Thyroid gland (tissue), 4 donors: ENCODE measurements at regions not wholly inside any gene's neighbourhood (a gene's known extent, or its start where the extent isn't known, plus 50 kb on each side); places are given as distances from the start of the nearest gene placed in this dataset.
A peak's percentile ranks its signal among the peaks of the same experiment; 100 is the strongest.

Experiments used
- DNase-seq, 2 donors: peaks; one replicate each; pipeline ENCODE4 v3.0.0-alpha.2; 2019
- H3K27ac ChIP-seq, 3 donors: fragments of 200-600 bp; sonication (generic); 1 replicate in 2 of 3; 2 replicates in 1 of 3; pipeline ENCODE4 v1.5.1; 2016 to 2019; ENCODE audit warnings: mild to moderate bottlenecking in 1 of 3, moderate library complexity in 1 of 3
- H3K27me3 ChIP-seq: fragments of 200-600 bp; sonication (generic); one replicate; pipeline ENCODE4 v1.5.1; 2019
- H3K36me3 ChIP-seq, 2 donors: fragments of 200-600 bp; sonication (generic); one replicate each; pipeline ENCODE4 v1.5.1; 2016 to 2019
- H3K4me1 ChIP-seq, 2 donors: fragments of 200-600 bp; sonication (generic); one replicate each; pipeline ENCODE4 v1.5.1; 2017 to 2019
- H3K4me3 ChIP-seq, 3 donors: fragments of 200-600 bp; sonication (generic); replicated peaks in 1 of 3; 1 replicate in 2 of 3; 2 replicates in 1 of 3; pipeline ENCODE4 v1.5.1; 2016; ENCODE audit warnings: mild to moderate bottlenecking in 1 of 3
- H3K9me3 ChIP-seq: fragments of 200-600 bp; sonication (generic); one replicate; pipeline ENCODE4 v1.5.1; 2017
- CTCF ChIP-seq, 6 experiments: fragments of 200-600 bp in 3 of 6; fragments of 450-650 bp in 3 of 6; sonication (generic) in 3 of 6; IDR thresholded peaks; one replicate each; pipeline ENCODE4 v1.5.1; 2016 to 2019; ENCODE audit warnings: antibody characterized with exemption in 6 of 6, mild to moderate bottlenecking in 2 of 6, inconsistent platforms in 1 of 6, moderate library complexity in 1 of 6
- POLR2A ChIP-seq, 2 donors: fragments of 450-650 bp; IDR thresholded peaks; one replicate each; pipeline ENCODE4 v1.6.1; 2017; ENCODE audit warnings: antibody characterized with exemption in 2 of 2, mild to moderate bottlenecking in 2 of 2, moderate library complexity in 1 of 2
- WGBS, 2 donors: methylation state at CpG; one replicate each; pipeline ENCODE4 v1.1.5; 2017; 5-methylcytosine and 5-hydroxymethylcytosine counted together
- intact Hi-C: fragments of 100-400 bp; cut with DNase I; formaldehyde crosslinking; loops from one replicate; pipeline ENCODE4 v1.15.1; 2023

- TF ChIP-seq CTCF (IDR thresholded peaks at IDR 0.05) (no peak), POLR2A (IDR thresholded peaks at IDR 0.05) (no peak)
- no peak for DNase-seq
- Histone ChIP-seq H3K4me1 (no peaks in the 10 kb centered on the region), H3K36me3 (no peaks in the 10 kb centered on the region), H3K27me3 (no peaks in the 10 kb centered on the region), H3K4me3 (no peak overlapping the region), H3K9me3 (no peaks in the 10 kb centered on the region), H3K27ac (no peak overlapping the region)
- intact Hi-C loops: no loop called here
- WGBS, 2 donors: 71 to 78% methylated on average over 4 of the region's 4 CpGs
Observed at GRCh38 chr10:28434063-28434462, 98.9 kb upstream of the WAC start.

- 64 to 77% methylated on average over 3 of the region's 3 CpGs for WGBS, 2 donors
- no peak for DNase-seq
- Histone ChIP-seq H3K36me3 (no peaks in the 10 kb centered on the region), H3K4me1 (no peaks in the 10 kb centered on the region), H3K9me3 (no peaks in the 10 kb centered on the region), H3K4me3 (no peak overlapping the region), H3K27me3 (no peaks in the 10 kb centered on the region), H3K27ac (no peak overlapping the region)
- intact Hi-C loops: no loop called here
- TF ChIP-seq POLR2A (IDR thresholded peaks at IDR 0.05): no peak
Observed at GRCh38 chr10:28442403-28442802, 90.5 kb upstream of the WAC start.

GRCh38 chr10:28444031-28444430, 88.9 kb upstream of the WAC start:
- Histone ChIP-seq H3K27ac (no peak overlapping the region), H3K4me3 (no peak overlapping the region), H3K27me3 (no peaks in the 10 kb centered on the region), H3K4me1 (no peaks in the 10 kb centered on the region), H3K9me3 (no peaks in the 10 kb centered on the region), H3K36me3 (no peaks in the 10 kb centered on the region)
- TF ChIP-seq CTCF (IDR thresholded peaks at IDR 0.05) (no peak), POLR2A (IDR thresholded peaks at IDR 0.05) (no peak)
- WGBS, 2 donors: 83 to 88% methylated on average over 3 of the region's 3 CpGs
- DNase-seq: no peak
- intact Hi-C loops: no loop called here

GRCh38 chr10:28445516-28445915, 87.4 kb upstream of the WAC start:
- H3K9me3 ChIP-seq: no peaks in the 10 kb centered on the region
- DNase-seq: peak; percentile 30 to 48
- TF ChIP-seq CTCF (IDR thresholded peaks at IDR 0.05) (no peak), POLR2A (IDR thresholded peaks at IDR 0.05) (no peak)
- no peak overlapping the region for H3K27ac ChIP-seq
- intact Hi-C loops: no loop called here
- H3K4me3 ChIP-seq: no peak overlapping the region
- WGBS, 2 donors: 65 to 66% methylated on average over 6 of the region's 6 CpGs
- H3K27me3 ChIP-seq: no peaks in the 10 kb centered on the region
- no peaks in the 10 kb centered on the region for H3K4me1 ChIP-seq
- H3K36me3 ChIP-seq: no peaks in the 10 kb centered on the region

GRCh38 chr10:28449382-28449781, 83.5 kb upstream of the WAC start:
- WGBS, 2 donors: 87 to 93% methylated on average over 1 of the region's 1 CpG

More at GRCh38 chr10:28449382-28449781, 83.5 kb upstream of the WAC start:
- TF ChIP-seq CTCF (IDR thresholded peaks at IDR 0.05): no peak
- no peak for TF ChIP-seq POLR2A (IDR thresholded peaks at IDR 0.05)
- H3K4me3 ChIP-seq: no peak overlapping the region
- H3K36me3 ChIP-seq: no peaks in the 10 kb centered on the region
- H3K9me3 ChIP-seq: no peaks in the 10 kb centered on the region
- DNase-seq: no peak
- intact Hi-C loops: no loop called here
- no peak overlapping the region for H3K27ac ChIP-seq
- no peaks in the 10 kb centered on the region for H3K4me1 ChIP-seq
- H3K27me3 ChIP-seq: no peaks in the 10 kb centered on the region
